GM12801 (cell line): ENCODE measurements at regions not wholly inside any gene's neighbourhood (a gene's known extent, or its start where the extent isn't known, plus 50 kb on each side); places are given as distances from the start of the nearest gene placed in this dataset.

Experiments used
- TF ChIP-seq, protein P1 (sequence below): IDR thresholded peaks from one replicate; pipeline ENCODE4 v1.5.1; 2011; ENCODE audit warnings: control low read depth; ENCODE audit not compliant: insufficient read length; ENCODE audit errors: extremely low read depth

DNA sequence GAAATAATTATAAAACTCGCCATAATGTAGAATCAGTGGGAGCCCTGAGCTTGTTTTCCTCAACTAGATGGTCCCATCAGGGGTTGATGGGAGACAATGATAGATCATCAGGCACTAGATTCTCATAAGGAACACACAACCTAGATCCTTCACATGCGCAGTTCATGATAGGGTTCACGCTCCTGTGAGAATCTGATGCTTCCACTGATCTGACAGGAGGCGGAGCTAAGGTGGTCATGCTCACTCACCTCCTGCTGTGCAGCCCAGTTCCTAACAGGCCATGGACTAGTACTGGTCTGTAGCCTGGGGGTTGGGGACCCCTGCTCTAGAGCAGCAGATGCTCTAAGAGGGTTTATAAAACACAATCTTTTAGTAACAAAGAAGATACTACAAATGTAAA, 183.6 kb downstream of the ANXA2 start:
- TF ChIP-seq, protein P1, sequence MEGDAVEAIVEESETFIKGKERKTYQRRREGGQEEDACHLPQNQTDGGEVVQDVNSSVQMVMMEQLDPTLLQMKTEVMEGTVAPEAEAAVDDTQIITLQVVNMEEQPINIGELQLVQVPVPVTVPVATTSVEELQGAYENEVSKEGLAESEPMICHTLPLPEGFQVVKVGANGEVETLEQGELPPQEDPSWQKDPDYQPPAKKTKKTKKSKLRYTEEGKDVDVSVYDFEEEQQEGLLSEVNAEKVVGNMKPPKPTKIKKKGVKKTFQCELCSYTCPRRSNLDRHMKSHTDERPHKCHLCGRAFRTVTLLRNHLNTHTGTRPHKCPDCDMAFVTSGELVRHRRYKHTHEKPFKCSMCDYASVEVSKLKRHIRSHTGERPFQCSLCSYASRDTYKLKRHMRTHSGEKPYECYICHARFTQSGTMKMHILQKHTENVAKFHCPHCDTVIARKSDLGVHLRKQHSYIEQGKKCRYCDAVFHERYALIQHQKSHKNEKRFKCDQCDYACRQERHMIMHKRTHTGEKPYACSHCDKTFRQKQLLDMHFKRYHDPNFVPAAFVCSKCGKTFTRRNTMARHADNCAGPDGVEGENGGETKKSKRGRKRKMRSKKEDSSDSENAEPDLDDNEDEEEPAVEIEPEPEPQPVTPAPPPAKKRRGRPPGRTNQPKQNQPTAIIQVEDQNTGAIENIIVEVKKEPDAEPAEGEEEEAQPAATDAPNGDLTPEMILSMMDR: no peak

DNA sequence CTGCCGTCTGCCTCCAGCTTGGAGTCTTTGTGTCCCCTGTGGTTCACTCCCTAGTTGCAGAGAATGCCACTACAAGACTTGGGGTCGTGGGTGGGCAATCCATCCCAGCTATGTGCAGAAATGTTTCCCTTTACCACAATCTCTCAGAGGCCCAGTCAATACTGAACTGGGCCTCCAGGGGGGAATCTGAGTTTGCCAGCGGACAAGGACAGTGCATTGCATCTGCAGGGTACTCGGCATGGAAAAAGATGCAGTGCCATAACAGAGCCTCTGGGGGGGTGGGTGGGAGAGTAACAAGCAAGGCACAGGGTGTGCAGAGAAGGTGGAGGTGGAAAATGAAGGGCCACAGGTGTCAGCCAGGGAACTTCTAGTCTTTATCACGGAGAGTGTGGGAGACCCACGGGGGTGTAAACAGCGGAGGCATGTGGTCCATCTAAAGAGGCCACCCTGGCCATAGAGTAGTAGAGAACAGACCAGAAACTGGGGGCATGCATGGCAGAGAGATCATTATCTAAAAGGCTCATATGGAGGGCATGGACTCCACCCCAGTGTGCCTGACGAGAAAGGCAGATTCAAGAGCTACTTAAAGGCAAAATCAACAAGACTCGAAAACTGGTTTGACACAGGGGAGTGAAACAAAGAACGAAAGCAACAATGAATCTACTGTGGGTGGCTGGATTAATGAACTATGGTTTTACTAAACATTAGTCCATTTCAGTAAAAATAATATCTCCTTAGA, 182.4 kb downstream of the ANXA2 start:
- TF ChIP-seq, protein P1: no peak

DNA sequence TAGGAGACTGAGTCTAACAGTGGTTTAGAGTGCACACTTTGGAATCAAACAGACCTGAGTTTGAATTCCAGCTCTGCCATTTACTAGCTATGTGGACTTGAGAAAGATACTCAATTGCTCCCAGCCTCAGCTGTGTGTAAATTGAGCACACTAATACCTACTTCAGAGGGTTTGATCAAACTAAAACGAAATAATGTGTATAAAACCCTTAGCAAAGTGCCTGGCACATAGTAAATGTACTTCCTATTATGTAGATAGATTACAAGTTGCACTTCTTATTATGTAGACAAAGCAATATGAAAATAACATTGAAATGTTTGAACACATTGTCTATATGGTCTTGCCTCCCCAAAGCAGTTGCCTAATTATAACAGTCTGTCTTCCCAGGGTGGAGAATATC, 180.6 kb downstream of the ANXA2 start:
- TF ChIP-seq, protein P1: no peak

DNA sequence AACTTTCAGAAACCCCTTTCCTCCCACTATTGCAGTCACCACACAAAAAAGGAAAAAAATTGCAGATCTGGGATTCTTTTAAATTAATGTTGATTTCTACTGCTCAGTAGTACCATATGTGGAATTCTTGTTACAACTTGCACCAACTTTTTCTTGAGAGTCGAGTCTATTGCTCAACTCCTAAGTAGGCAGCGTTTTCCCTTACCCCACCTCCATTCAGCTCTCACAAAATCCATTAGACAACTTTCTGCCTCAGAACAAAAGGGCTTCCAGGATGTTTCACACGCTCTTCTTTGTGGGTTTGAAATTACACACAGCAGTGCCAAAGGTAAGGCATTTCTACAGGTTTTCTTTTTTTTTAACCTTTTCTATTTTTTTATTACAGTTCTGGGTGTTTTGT, 179.5 kb downstream of the ANXA2 start:
- TF ChIP-seq, protein P1: no peak

DNA sequence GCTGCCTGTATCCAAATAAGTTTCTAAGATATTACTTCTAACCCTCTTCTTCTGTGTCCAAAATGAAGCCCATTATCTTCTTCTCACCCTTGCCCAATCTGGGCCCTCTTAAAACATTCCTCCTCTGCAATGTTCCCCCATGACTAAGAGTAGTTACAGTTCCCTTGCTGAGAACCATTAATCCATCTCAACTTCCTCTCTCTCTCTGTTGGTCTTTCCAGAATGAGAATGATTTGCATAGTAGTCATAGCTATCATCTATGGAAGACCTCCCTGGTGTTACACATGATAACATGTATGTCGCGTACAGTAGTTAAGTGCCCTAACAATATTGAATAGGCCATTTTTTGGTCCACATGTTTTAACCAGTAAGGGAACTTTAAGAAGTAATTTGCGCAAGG, 177.9 kb downstream of the ANXA2 start:
- TF ChIP-seq, protein P1: no peak

DNA sequence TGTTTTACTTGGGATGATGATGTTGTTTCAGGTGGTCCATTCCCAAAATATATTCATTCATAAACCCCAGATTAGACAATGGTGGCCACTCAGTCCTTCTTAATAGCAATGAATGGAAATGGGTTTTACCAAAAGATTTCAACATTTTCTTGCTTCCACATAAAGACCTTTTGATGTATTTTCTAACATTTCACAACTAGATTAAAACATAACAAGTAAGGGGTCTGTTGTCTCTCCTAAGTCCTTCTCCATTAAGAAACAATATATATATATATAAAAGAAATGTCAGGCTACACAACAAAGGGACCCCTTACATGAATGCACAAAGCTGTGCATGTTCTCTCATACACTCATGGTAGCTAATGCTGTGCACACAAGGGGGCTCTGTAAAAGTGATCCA, 176.4 kb downstream of the ANXA2 start:
- TF ChIP-seq, protein P1: no peak

DNA sequence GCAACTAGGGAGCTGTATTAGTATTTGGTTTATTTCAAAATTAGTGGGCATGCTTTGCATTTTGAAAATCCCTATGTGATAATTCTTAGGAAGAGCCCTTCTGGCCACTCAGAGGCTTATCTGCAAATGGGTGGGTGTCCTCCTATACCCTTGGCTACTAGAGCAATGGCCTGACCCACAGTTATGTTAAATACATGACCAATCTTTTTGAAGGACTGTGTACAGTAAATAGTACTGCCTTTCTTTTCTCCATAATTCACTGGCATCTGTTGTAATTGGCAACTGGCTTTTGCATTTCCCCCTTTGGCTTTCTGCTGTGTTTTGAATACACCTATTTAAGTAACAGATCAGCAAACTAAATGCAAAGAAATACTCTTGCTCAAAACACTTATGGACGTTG, 175.4 kb downstream of the ANXA2 start:
- TF ChIP-seq, protein P1: no peak
